ENCODE measurements at regions not wholly inside any gene's neighbourhood (a gene's known extent, or its start where the extent isn't known, plus 50 kb on each side); places are given as distances from the start of the nearest gene placed in this dataset.
"Not testable (repeated sequence)": the region's sequence is repeated elsewhere in the genome, so short reads cannot be mapped to it uniquely, and the experiment has no call there.

GRCh38 chr1:121048769-121049443, 135.2 kb downstream of the FAM72B start:
- TF ChIP-seq CTCF (IDR thresholded peaks at IDR 0.05; ENCODE audit: insufficient read depth, low read length, poor library complexity, severe bottlenecking); EZH2phosphoT487 (conservative IDR thresholded peaks at IDR 0.05; ENCODE audit: low read length): not testable (repeated sequence)
